ENCODE measurements at regions not wholly inside any gene's neighbourhood (a gene's known extent, or its start where the extent isn't known, plus 50 kb on each side); places are given as distances from the start of the nearest gene placed in this dataset.

DNA sequence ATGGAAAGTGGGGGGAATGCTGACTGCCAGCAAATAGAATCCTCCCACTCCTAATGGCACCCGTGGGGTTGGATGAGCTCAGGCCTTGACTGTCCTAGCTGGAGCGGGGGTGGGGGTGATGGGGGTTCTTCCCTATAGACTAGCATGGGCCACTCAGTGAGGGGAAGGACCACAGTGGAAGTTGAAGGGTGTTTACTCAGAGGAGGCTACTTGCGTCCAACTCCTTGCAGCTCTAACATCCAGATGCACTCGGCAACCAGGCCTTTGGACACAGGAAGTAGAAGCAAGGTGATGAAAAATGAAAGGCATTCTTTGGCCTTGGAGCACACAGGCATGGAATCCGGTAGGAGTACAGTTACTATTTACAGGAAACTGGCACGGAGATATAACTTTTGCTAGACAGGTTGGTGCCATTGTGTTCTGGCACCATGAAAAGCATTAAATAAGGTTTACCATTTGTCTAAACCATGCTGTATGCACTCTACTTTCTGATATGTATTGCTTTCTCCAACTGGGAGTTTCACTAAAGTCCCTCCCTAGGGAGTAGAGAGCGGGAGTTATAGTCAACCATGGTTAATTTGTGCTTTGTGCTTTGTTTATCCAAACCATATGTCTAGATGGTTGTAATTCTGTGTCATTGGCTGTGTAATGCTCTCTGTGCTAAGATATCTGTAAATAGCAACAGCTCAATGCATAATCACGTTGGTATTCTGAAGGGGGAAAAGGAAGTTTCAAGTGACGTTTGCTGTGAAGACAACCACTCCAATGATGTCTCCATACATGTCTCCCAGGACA, 125.3 kb downstream of the TSHZ3 start:
- H3K4me3 ChIP-seq (ENCODE audit: low read length), result no peak overlapping the region
- H3K36me3 ChIP-seq (ENCODE audit: insufficient read depth, low read length), result no peaks in the 10 kb centered on the region
- no peak overlapping the region for H2AFZ ChIP-seq (ENCODE audit: low read depth, low read length)
- H3K27me3 ChIP-seq (ENCODE audit: insufficient read depth, low read length), result no peaks in the 10 kb centered on the region
- no peaks in the 10 kb centered on the region for H3K9me3 ChIP-seq (ENCODE audit: low read length)
- H3K4me1 ChIP-seq (ENCODE audit: insufficient read depth, low read length), result no peaks in the 10 kb centered on the region

DNA sequence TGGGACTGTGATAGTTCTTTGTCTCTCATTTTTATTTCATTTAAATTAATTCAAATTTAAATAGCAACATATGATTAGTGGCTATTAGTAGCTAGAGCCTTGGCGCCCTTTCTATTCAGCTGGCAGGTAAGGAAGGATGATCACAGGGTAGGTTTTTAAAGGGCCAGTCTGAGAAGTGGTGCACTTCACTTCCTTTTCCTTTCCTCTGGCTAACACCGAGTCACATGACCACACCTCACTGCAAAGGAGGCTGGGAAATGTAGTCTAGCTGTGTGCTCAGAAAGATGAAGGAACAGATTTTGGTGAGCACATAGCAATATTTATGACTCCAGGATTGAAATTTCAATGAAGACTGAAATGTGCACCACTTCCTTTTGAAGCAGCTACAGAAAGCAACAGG, 128.7 kb downstream of the TSHZ3 start:
- Histone ChIP-seq H3K4me3 (ENCODE audit: low read length) (no peak overlapping the region), H3K27me3 (ENCODE audit: insufficient read depth, low read length) (no peaks in the 10 kb centered on the region), H3K9me3 (ENCODE audit: low read length) (no peaks in the 10 kb centered on the region), H3K36me3 (ENCODE audit: insufficient read depth, low read length) (no peaks in the 10 kb centered on the region), H2AFZ (ENCODE audit: low read depth, low read length) (no peak overlapping the region), H3K4me1 (ENCODE audit: insufficient read depth, low read length) (no peaks in the 10 kb centered on the region)

DNA sequence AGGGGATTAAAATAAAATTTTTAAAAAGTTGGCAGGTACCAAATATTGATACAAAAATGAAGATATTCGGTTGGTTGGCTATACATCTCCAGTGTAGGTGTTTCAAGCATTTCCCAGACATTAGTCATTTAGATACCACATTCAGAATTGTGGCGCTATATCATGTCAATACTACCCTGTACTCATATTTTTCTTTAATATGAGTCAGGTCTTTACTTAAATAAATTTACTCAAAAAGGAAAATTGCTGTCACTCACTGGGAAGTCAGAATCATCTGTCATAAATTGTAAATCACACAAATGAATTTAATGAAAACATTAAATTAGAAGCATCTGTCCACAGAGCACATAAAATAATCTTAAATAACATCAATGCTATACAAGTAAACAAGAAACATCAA, 134.2 kb downstream of the TSHZ3 start:
- Histone ChIP-seq H3K9me3 (ENCODE audit: low read length) (no peaks in the 10 kb centered on the region), H3K4me1 (ENCODE audit: insufficient read depth, low read length) (no peaks in the 10 kb centered on the region), H3K36me3 (ENCODE audit: insufficient read depth, low read length) (no peaks in the 10 kb centered on the region), H2AFZ (ENCODE audit: low read depth, low read length) (no peak overlapping the region), H3K27me3 (ENCODE audit: insufficient read depth, low read length) (no peaks in the 10 kb centered on the region), H3K4me3 (ENCODE audit: low read length) (no peak overlapping the region)

GRCh38 chr19:31214086-31214485, 135.2 kb downstream of the TSHZ3 start:
- Histone ChIP-seq H2AFZ (ENCODE audit: low read depth, low read length) (no peak overlapping the region), H3K9me3 (ENCODE audit: low read length) (no peaks in the 10 kb centered on the region), H3K4me1 (ENCODE audit: insufficient read depth, low read length) (no peaks in the 10 kb centered on the region), H3K36me3 (ENCODE audit: insufficient read depth, low read length) (no peaks in the 10 kb centered on the region), H3K27me3 (ENCODE audit: insufficient read depth, low read length) (no peaks in the 10 kb centered on the region), H3K4me3 (ENCODE audit: low read length) (no peak overlapping the region)

- Histone ChIP-seq H3K36me3 (ENCODE audit: insufficient read depth, low read length) (no peaks in the 10 kb centered on the region), H3K9me3 (ENCODE audit: low read length) (no peaks in the 10 kb centered on the region), H2AFZ (ENCODE audit: low read depth, low read length) (no peak overlapping the region), H3K27me3 (ENCODE audit: insufficient read depth, low read length) (no peaks in the 10 kb centered on the region), H3K4me3 (ENCODE audit: low read length) (no peak overlapping the region), H3K4me1 (ENCODE audit: insufficient read depth, low read length) (no peaks in the 10 kb centered on the region)
Measured at GRCh38 chr19:31211088-31211487, 138.1 kb downstream of the TSHZ3 start.

DNA sequence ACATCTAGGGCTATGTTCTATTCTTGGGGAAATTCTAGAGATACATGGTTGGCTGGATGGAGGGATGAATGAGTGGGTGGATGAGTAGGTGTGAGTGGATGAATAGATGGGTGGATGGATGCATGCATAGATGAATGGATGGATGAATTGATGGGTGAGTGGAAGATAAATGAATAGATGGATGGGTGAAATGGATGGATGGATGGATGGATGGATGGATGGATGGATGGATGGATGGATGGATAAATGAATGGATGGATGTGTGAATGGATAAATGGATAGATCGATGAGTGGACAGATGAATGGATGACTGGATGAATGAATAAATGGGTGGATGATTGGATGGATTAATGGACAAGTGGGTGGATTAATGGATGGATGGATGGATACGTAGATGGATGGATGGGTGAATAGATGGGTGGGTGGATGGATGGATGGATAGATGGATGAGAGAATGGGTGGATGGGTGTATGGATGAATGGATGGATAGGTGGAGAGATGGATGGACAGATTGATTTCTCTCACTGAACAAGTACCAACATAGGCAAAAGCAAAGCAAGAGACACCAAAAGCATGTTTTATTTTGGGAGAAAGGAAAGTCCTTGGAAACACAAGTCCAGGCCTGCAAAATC, 143.2 kb downstream of the TSHZ3 start:
- H3K36me3 ChIP-seq (ENCODE audit: insufficient read depth, low read length), result no peaks in the 10 kb centered on the region
- no peaks in the 10 kb centered on the region for H3K4me1 ChIP-seq (ENCODE audit: insufficient read depth, low read length)
- no peak overlapping the region for H3K4me3 ChIP-seq (ENCODE audit: low read length)
- H3K9me3 ChIP-seq (ENCODE audit: low read length), result no peaks in the 10 kb centered on the region
- H3K27me3 ChIP-seq (ENCODE audit: insufficient read depth, low read length), result peaks cover 2% of the 10 kb centered on the region
- H2AFZ ChIP-seq (ENCODE audit: low read depth, low read length), result no peak overlapping the region

- no peak overlapping the region for H2AFZ ChIP-seq (ENCODE audit: low read depth, low read length)
- H3K36me3 ChIP-seq (ENCODE audit: insufficient read depth, low read length), result no peaks in the 10 kb centered on the region
- H3K27me3 ChIP-seq (ENCODE audit: insufficient read depth, low read length), result peaks cover 2% of the 10 kb centered on the region
- no peaks in the 10 kb centered on the region for H3K9me3 ChIP-seq (ENCODE audit: low read length)
- no peak overlapping the region for H3K4me3 ChIP-seq (ENCODE audit: low read length)
- no peaks in the 10 kb centered on the region for H3K4me1 ChIP-seq (ENCODE audit: insufficient read depth, low read length)
Measured at GRCh38 chr19:31204115-31204514, 145.1 kb downstream of the TSHZ3 start.

DNA sequence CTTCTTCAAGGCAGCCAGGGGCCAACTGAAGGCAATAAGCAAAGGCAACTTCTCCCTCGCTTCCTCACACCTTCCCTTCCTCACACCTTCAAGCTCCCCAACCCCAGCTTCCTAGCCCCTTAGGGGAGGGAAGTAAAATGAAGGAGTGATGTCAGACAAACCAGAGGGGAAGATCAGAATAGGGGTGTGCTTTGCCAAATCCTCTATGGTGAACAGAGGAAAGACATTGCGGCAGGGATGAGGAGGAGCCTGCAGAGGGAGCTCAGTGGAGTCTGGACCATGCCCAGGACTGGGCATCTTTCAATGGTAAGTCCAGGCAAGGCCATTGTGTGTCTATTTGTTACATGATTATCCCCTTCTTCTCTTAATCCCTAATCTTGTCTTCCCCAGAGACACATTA, 164.0 kb downstream of the TSHZ3 start:
- no peak overlapping the region for H2AFZ ChIP-seq (ENCODE audit: low read depth, low read length)
- no peaks in the 10 kb centered on the region for H3K27me3 ChIP-seq (ENCODE audit: insufficient read depth, low read length)
- H3K9me3 ChIP-seq (ENCODE audit: low read length), result no peaks in the 10 kb centered on the region

DNA sequence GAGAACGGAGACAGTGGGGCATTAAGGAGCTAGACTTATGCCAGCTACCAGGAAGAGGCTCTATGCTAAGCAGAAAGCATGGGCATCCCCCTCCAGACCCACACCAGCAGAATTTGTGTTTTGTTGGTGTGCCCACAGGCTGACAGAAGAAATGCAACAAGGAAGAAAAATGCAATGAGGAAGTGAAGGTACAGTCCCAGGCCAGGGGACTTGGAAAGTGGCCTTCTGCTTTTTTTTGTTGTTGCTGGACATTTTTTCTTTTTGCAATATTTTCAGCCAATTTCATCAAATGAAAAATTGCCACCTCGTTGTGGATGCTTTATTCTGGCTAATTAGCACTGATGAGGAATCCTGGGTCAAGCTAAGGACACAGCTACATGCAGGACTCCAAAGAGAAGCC, 167.7 kb downstream of the TSHZ3 start:
- H3K4me1 ChIP-seq (ENCODE audit: insufficient read depth, low read length), result no peaks in the 10 kb centered on the region
- no peak overlapping the region for H2AFZ ChIP-seq (ENCODE audit: low read depth, low read length)
- H3K36me3 ChIP-seq (ENCODE audit: insufficient read depth, low read length), result no peaks in the 10 kb centered on the region
- H3K4me3 ChIP-seq (ENCODE audit: low read length), result no peak overlapping the region
- H3K9me3 ChIP-seq (ENCODE audit: low read length), result no peaks in the 10 kb centered on the region
- H3K27me3 ChIP-seq (ENCODE audit: insufficient read depth, low read length), result no peaks in the 10 kb centered on the region

More for the DNA sequence above, 164.0 kb downstream of the TSHZ3 start:
- H3K4me1 ChIP-seq (ENCODE audit: insufficient read depth, low read length), result no peaks in the 10 kb centered on the region
- H3K36me3 ChIP-seq (ENCODE audit: insufficient read depth, low read length), result no peaks in the 10 kb centered on the region
- no peak overlapping the region for H3K4me3 ChIP-seq (ENCODE audit: low read length)

GRCh38 chr19:31180907-31181306, 168.3 kb downstream of the TSHZ3 start:
- Histone ChIP-seq H3K36me3 (ENCODE audit: insufficient read depth, low read length) (no peaks in the 10 kb centered on the region), H3K9me3 (ENCODE audit: low read length) (no peaks in the 10 kb centered on the region), H3K27me3 (ENCODE audit: insufficient read depth, low read length) (no peaks in the 10 kb centered on the region), H2AFZ (ENCODE audit: low read depth, low read length) (no peak overlapping the region), H3K4me1 (ENCODE audit: insufficient read depth, low read length) (no peaks in the 10 kb centered on the region), H3K4me3 (ENCODE audit: low read length) (no peak overlapping the region)

GRCh38 chr19:31179471-31179852, 169.8 kb downstream of the TSHZ3 start:
- Histone ChIP-seq H3K9me3 (ENCODE audit: low read length) (no peaks in the 10 kb centered on the region), H2AFZ (ENCODE audit: low read depth, low read length) (no peak overlapping the region), H3K36me3 (ENCODE audit: insufficient read depth, low read length) (no peaks in the 10 kb centered on the region), H3K27me3 (ENCODE audit: insufficient read depth, low read length) (no peaks in the 10 kb centered on the region), H3K4me3 (ENCODE audit: low read length) (no peak overlapping the region), H3K4me1 (ENCODE audit: insufficient read depth, low read length) (no peaks in the 10 kb centered on the region)

DNA sequence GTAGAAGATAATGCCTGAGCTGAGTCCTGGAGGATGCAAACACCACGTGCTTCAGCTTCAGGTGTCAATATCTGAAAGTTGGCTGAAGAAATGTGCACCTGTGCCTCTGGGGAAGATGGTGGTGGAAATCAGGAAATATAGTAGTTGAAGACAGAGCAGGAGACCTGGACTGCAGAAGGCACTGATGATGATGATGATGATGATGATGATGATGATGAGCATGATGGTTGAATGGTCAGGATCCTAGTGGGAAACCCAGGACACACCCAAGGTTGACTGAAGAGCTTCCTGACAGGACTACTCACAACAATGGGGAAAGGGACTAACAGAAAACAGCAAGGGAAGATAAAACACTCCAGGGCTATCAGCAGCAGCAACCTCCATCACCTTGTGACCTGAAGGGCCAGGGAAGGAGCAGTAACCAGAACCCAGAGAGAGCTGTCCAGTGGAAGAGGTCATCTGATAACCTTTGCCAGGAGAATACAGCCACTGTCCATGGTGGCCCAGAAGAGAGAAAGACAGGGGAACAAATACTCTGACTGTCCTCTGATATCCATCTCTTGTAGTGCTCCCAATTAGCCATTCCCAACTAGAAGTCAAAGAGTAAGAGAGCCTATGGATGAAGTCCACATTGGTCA, 170.3 kb downstream of the TSHZ3 start:
- H3K36me3 ChIP-seq (ENCODE audit: insufficient read depth, low read length), result no peaks in the 10 kb centered on the region

GRCh38 chr19:31177246-31177645, 172.0 kb downstream of the TSHZ3 start:
- H2AFZ ChIP-seq (ENCODE audit: low read depth, low read length), result no peak overlapping the region
- no peak overlapping the region for H3K4me3 ChIP-seq (ENCODE audit: low read length)
- no peaks in the 10 kb centered on the region for H3K4me1 ChIP-seq (ENCODE audit: insufficient read depth, low read length)
- H3K27me3 ChIP-seq (ENCODE audit: insufficient read depth, low read length), result no peaks in the 10 kb centered on the region
- H3K9me3 ChIP-seq (ENCODE audit: low read length), result no peaks in the 10 kb centered on the region
- no peaks in the 10 kb centered on the region for H3K36me3 ChIP-seq (ENCODE audit: insufficient read depth, low read length)

More for the DNA sequence above, 170.3 kb downstream of the TSHZ3 start:
- no peaks in the 10 kb centered on the region for H3K9me3 ChIP-seq (ENCODE audit: low read length)
- H3K4me1 ChIP-seq (ENCODE audit: insufficient read depth, low read length), result no peaks in the 10 kb centered on the region
- no peak overlapping the region for H2AFZ ChIP-seq (ENCODE audit: low read depth, low read length)
- H3K27me3 ChIP-seq (ENCODE audit: insufficient read depth, low read length), result no peaks in the 10 kb centered on the region
- no peak overlapping the region for H3K4me3 ChIP-seq (ENCODE audit: low read length)
